ENCODE measurements at regions not wholly inside any gene's neighbourhood (a gene's known extent, or its start where the extent isn't known, plus 50 kb on each side); places are given as distances from the start of the nearest gene placed in this dataset.

DNA sequence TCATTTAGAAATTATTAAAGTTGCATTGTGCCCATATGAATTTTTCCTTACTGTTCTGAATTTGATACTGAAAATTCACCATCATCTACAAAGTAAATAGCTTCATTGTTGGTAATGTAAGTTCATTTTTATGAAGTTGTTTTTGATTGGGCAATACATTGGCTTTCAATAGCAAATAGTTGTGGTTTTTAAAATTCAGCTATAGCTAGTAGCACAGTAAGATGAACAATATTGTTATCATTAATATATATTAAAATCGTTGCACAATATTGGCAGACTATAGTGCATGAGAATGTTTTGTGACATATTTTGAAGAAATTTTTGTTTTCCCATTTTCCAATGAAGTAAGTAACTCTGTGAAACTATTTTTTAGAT lies 575.0 kb downstream of the PRKD1 start:
- H2AK5ac ChIP-seq (ENCODE audit: insufficient read length, low read length): no peak overlapping the region

More for the DNA sequence above, 575.0 kb downstream of the PRKD1 start:
- H3K4ac ChIP-seq (ENCODE audit: low read depth, low read length): no peak overlapping the region
- TF ChIP-seq, protein P1, sequence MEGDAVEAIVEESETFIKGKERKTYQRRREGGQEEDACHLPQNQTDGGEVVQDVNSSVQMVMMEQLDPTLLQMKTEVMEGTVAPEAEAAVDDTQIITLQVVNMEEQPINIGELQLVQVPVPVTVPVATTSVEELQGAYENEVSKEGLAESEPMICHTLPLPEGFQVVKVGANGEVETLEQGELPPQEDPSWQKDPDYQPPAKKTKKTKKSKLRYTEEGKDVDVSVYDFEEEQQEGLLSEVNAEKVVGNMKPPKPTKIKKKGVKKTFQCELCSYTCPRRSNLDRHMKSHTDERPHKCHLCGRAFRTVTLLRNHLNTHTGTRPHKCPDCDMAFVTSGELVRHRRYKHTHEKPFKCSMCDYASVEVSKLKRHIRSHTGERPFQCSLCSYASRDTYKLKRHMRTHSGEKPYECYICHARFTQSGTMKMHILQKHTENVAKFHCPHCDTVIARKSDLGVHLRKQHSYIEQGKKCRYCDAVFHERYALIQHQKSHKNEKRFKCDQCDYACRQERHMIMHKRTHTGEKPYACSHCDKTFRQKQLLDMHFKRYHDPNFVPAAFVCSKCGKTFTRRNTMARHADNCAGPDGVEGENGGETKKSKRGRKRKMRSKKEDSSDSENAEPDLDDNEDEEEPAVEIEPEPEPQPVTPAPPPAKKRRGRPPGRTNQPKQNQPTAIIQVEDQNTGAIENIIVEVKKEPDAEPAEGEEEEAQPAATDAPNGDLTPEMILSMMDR (conservative IDR thresholded peaks at IDR 0.05): no peak
- no peak overlapping the region for H4K8ac ChIP-seq (replicated peaks; ENCODE audit: insufficient read length, low read depth, low read length)
- no peak overlapping the region for H3T11ph ChIP-seq (ENCODE audit: low read length)
- H3K27ac Mint-ChIP-seq: no peak overlapping the region
- no peak overlapping the region for H3K56ac ChIP-seq (ENCODE audit: insufficient read length, low read depth, low read length)
- H3K27ac ChIP-seq (ENCODE audit: insufficient read length, low read depth, low read length): no peak overlapping the region
- no peak overlapping the region for H3K4me3 Mint-ChIP-seq
- DNase-seq: no peak
- no peak overlapping the region for H3K14ac ChIP-seq (ENCODE audit: insufficient read depth, low read length)
- H3K36me3 Mint-ChIP-seq (ENCODE audit: insufficient read depth in 1 of 3, low read depth in 3 of 3): peaks cover 0 to 17% (median 0%) of the 10 kb centered on the region in 3 experiments; a peak in 2 of 7 replicates
- WGBS (ENCODE audit: extremely low coverage, insufficient read length, low lambda C conversion rate): no CpG with 5 or more reads among the region's 1 CpG
- H2BK12ac ChIP-seq (ENCODE audit: insufficient read length, low read depth, low read length): no peak overlapping the region
- no peaks in the 10 kb centered on the region for H3K27me3 ChIP-seq (ENCODE audit: insufficient read depth, low read length)
- H3K79me1 ChIP-seq (ENCODE audit: insufficient read depth, low read depth, low read length, poor library complexity, severe bottlenecking): no peaks in the 10 kb centered on the region
- H4K91ac ChIP-seq (ENCODE audit: insufficient read length, low read depth, low read length): no peak overlapping the region
- H2BK120ac ChIP-seq (ENCODE audit: low read depth, low read length, poor library complexity, severe bottlenecking): no peak overlapping the region
- no peaks in the 10 kb centered on the region for H3K79me2 ChIP-seq (ENCODE audit: insufficient read depth, low read length)
- no peak overlapping the region for H2BK15ac ChIP-seq (ENCODE audit: low read depth, low read length)
- no peak overlapping the region for H2BK5ac ChIP-seq (ENCODE audit: insufficient read length, low read length)
- no peak overlapping the region for H2AFZ ChIP-seq (ENCODE audit: low read length)
- H3K9me3 Mint-ChIP-seq: no peaks in the 10 kb centered on the region
- no peak overlapping the region for H4K5ac ChIP-seq (ENCODE audit: insufficient read length, low read depth, low read length)
- H3K9ac ChIP-seq (ENCODE audit: extremely low read depth, insufficient read length, low read length): no peak overlapping the region
- H3K23ac ChIP-seq (ENCODE audit: insufficient read length, low read depth, low read length): no peak overlapping the region
- no peak overlapping the region for H2BK20ac ChIP-seq (ENCODE audit: low read depth, low read length, poor library complexity, severe bottlenecking)
- no peaks in the 10 kb centered on the region for H3K9me3 ChIP-seq (ENCODE audit: control insufficient read depth, low read depth, low read length)
- no peaks in the 10 kb centered on the region for H3K23me2 ChIP-seq (ENCODE audit: insufficient read length, low read depth, low read length, poor library complexity, severe bottlenecking)
- H3K4me2 ChIP-seq (ENCODE audit: insufficient read depth, insufficient read length, low read length): no peak overlapping the region
- no peaks in the 10 kb centered on the region for H4K20me1 ChIP-seq (ENCODE audit: control insufficient read depth, insufficient read depth, insufficient read length)
- peaks cover 4% of the 10 kb centered on the region for H3K27me3 Mint-ChIP-seq (ENCODE audit: low read depth)
- H3K4me1 ChIP-seq (ENCODE audit: insufficient read depth, low read length): no peaks in the 10 kb centered on the region
- H3K18ac ChIP-seq (ENCODE audit: insufficient read length, low read depth, low read length): no peak overlapping the region
- H3K4me1 Mint-ChIP-seq: no peaks in the 10 kb centered on the region

Data from H9 (cell line).